Activated CD8-positive, alpha-beta memory T cell treated with anti-CD3 and anti-CD28 coated beads, Interleukin-2, amount 50 U/mL, for 48 hours (primary cell): ENCODE measurements at regions not wholly inside any gene's neighbourhood (a gene's known extent, or its start where the extent isn't known, plus 50 kb on each side); places are given as distances from the start of the nearest gene placed in this dataset.
"Not testable (repeated sequence)": the region's sequence is repeated elsewhere in the genome, so short reads cannot be mapped to it uniquely, and the experiment has no call there.

Source experiments
- DNase-seq: peaks from one replicate; pipeline ENCODE4 v3.0.0-alpha.2; 2020

GRCh38 chr4:22630161-22630975, 62.4 kb upstream of the GBA3 start:
- not testable (repeated sequence) for DNase-seq

- DNase-seq, result not testable (repeated sequence)
Observed at GRCh38 chr4:22631167-22631566, 61.6 kb upstream of the GBA3 start.

GRCh38 chr4:22634541-22635181, 58.1 kb upstream of the GBA3 start:
- DNase-seq, result no peak

- DNase-seq, result not testable (repeated sequence)
Observed at GRCh38 chr4:22635182-22635549, 57.6 kb upstream of the GBA3 start.

GRCh38 chr4:22635692-22636091, 57.0 kb upstream of the GBA3 start:
- no peak for DNase-seq

GRCh38 chr4:22637306-22637705, 55.4 kb upstream of the GBA3 start:
- no peak for DNase-seq
